ENCODE measurements at regions not wholly inside any gene's neighbourhood (a gene's known extent, or its start where the extent isn't known, plus 50 kb on each side); places are given as distances from the start of the nearest gene placed in this dataset.

DNA sequence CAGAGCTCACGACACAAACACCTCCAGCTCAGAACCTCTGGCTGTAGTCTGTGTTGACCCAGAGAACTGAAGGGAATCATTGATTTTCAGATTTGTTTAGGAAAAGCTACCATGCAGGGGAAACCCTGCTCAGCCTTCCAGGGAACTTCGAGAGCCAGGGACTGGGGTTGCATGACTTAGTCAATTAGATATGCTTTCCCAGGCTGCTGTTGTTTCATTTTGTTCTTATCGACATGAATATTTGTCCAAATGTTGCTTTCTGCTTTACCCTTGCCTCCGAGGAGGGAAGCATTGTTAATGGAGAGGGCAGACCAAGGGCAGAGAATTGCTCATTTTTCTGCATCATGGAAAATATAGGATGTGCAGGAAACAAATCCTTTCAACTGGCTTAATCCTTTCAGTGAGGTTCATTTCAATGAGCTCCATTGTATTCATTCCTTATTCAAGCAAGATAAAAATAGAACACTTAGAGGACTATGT lies 82.5 kb downstream of the KLF5 start:
- TF ChIP-seq BACH2 (CRISPR knock-in tag; IDR thresholded peaks at IDR 0.05; ENCODE audit: borderline replicate concordance) (no peak), ZNF70 (CRISPR knock-in tag; IDR thresholded peaks at IDR 0.05) (no peak), ESRRG (CRISPR knock-in tag; IDR thresholded peaks at IDR 0.05) (no peak), ZNF565 (CRISPR knock-in tag; conservative IDR thresholded peaks at IDR 0.05; ENCODE audit: low read depth) (no peak), ISL1 (CRISPR knock-in tag; IDR thresholded peaks at IDR 0.05) (no peak), ARNTL (CRISPR knock-in tag; IDR thresholded peaks at IDR 0.05; ENCODE audit: borderline replicate concordance, low read depth) (no peak)
- TF ChIP-seq, protein P1, sequence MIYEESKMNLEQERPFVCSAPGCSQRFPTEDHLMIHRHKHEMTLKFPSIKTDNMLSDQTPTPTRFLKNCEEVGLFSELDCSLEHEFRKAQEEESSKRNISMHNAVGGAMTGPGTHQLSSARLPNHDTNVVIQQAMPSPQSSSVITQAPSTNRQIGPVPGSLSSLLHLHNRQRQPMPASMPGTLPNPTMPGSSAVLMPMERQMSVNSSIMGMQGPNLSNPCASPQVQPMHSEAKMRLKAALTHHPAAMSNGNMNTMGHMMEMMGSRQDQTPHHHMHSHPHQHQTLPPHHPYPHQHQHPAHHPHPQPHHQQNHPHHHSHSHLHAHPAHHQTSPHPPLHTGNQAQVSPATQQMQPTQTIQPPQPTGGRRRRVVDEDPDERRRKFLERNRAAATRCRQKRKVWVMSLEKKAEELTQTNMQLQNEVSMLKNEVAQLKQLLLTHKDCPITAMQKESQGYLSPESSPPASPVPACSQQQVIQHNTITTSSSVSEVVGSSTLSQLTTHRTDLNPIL (CRISPR knock-in tag; IDR thresholded peaks at IDR 0.05; ENCODE audit: low read depth) = no peak
- TF ChIP-seq, protein P2, sequence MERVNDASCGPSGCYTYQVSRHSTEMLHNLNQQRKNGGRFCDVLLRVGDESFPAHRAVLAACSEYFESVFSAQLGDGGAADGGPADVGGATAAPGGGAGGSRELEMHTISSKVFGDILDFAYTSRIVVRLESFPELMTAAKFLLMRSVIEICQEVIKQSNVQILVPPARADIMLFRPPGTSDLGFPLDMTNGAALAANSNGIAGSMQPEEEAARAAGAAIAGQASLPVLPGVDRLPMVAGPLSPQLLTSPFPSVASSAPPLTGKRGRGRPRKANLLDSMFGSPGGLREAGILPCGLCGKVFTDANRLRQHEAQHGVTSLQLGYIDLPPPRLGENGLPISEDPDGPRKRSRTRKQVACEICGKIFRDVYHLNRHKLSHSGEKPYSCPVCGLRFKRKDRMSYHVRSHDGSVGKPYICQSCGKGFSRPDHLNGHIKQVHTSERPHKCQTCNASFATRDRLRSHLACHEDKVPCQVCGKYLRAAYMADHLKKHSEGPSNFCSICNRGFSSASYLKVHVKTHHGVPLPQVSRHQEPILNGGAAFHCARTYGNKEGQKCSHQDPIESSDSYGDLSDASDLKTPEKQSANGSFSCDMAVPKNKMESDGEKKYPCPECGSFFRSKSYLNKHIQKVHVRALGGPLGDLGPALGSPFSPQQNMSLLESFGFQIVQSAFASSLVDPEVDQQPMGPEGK (CRISPR knock-in tag; IDR thresholded peaks at IDR 0.05; ENCODE audit: borderline replicate concordance) = no peak
- no peak for ATAC-seq

- no peak for ATAC-seq
- TF ChIP-seq OSR1 (CRISPR knock-in tag; IDR thresholded peaks at IDR 0.05) = no peak
Observed at GRCh38 chr13:73140801-73141200, 82.0 kb downstream of the KLF5 start.

DNA sequence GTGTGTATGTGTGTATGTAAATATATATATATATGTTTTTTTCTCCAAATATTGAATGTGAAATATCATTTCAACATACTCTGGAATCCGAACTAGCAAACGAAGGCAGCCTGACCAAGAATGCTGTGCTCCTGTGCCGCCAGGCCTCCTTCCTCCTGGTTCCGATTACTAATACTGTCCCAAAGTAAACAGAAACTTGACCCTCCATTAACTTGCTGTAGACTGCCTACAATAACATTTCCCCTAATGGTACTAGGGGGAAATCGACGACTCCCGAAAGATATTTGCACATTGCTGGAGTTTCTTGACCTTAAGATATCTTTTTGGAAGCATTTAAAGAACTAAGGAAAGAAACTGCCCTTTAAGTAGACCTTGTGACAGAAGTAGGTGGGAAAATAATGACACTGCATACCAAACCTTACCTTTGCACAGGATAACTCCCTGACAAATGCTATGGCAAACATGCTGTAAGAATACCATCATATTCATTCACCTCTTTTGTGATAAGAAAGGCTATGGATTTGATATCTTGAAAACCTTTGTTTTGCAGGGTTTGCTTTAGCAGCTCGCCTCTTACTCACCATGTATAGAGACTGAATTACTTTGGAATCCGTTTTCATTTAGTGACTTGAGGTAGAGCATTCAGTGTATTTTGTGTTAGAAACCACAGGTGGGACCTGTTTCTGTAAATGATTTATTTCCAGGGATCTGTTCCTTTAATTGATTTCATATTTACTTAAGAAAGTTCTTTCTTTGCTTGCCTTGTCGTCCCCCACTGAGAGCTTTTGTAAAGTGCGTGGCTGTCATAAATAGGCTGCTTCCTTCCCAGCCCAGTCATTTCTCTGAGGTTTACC lies 80.1 kb downstream of the KLF5 start:
- no peak for ATAC-seq

GRCh38 chr13:73138276-73138637 lies 79.5 kb downstream of the KLF5 start:
- no peak for ATAC-seq
- TF ChIP-seq TOX (CRISPR knock-in tag; IDR thresholded peaks at IDR 0.05; ENCODE audit: borderline replicate concordance) (no peak), ZFP30 (CRISPR knock-in tag; IDR thresholded peaks at IDR 0.05) (no peak), ZNF70 (CRISPR knock-in tag; IDR thresholded peaks at IDR 0.05) (no peak), ESRRG (CRISPR knock-in tag; IDR thresholded peaks at IDR 0.05) (no peak), ZC3H10 (CRISPR knock-in tag; IDR thresholded peaks at IDR 0.05) (no peak), ISL1 (CRISPR knock-in tag; IDR thresholded peaks at IDR 0.05) (no peak)

More for the DNA sequence above, 80.1 kb downstream of the KLF5 start:
- TF ChIP-seq ISL1 (CRISPR knock-in tag; IDR thresholded peaks at IDR 0.05) (no peak), CSDC2 (CRISPR knock-in tag; IDR thresholded peaks at IDR 0.05) (no peak), BACH2 (CRISPR knock-in tag; IDR thresholded peaks at IDR 0.05; ENCODE audit: borderline replicate concordance) (no peak), TOX (CRISPR knock-in tag; IDR thresholded peaks at IDR 0.05; ENCODE audit: borderline replicate concordance) (no peak), ARNTL (CRISPR knock-in tag; IDR thresholded peaks at IDR 0.05; ENCODE audit: borderline replicate concordance, low read depth) (no peak)
- TF ChIP-seq, protein P2 (CRISPR knock-in tag; IDR thresholded peaks at IDR 0.05; ENCODE audit: borderline replicate concordance) = no peak

- no peak for ATAC-seq
Observed at GRCh38 chr13:73136776-73137175, 78.0 kb downstream of the KLF5 start.

DNA sequence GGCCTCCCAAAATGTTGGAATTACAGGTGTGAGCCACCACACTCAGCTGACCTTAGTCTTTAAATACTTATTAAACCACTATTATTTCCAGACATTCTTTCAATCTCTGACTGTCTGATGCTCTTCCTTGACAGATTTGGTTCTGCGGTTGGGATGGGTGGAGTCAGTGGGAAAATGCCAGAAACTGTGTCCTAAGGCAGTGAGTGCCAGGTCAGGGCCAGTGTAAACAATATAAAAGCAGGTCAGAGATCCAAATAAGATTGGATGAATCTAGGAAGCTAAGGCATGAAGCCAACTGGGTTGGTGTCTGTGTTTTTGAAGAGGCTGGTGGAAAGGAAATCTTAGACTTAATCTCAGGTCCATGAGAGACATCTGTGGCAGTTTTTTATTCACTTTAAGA lies 74.7 kb downstream of the KLF5 start:
- ATAC-seq = no peak
- no peak for TF ChIP-seq PPARA (CRISPR knock-in tag; IDR thresholded peaks at IDR 0.05; ENCODE audit: borderline replicate concordance)
- TF ChIP-seq TOX (CRISPR knock-in tag; IDR thresholded peaks at IDR 0.05; ENCODE audit: borderline replicate concordance) = no peak
- TF ChIP-seq ZFP30 (CRISPR knock-in tag; IDR thresholded peaks at IDR 0.05) = no peak
- no peak for TF ChIP-seq CSDC2 (CRISPR knock-in tag; IDR thresholded peaks at IDR 0.05)
- no peak for TF ChIP-seq ZNF8 (CRISPR knock-in tag; IDR thresholded peaks at IDR 0.05)
- TF ChIP-seq, protein P1 (CRISPR knock-in tag; IDR thresholded peaks at IDR 0.05; ENCODE audit: low read depth) = no peak
- no peak for TF ChIP-seq RARB (CRISPR knock-in tag; IDR thresholded peaks at IDR 0.05)
- TF ChIP-seq SNAI2 (CRISPR knock-in tag; IDR thresholded peaks at IDR 0.05) = no peak
- TF ChIP-seq, protein P3, sequence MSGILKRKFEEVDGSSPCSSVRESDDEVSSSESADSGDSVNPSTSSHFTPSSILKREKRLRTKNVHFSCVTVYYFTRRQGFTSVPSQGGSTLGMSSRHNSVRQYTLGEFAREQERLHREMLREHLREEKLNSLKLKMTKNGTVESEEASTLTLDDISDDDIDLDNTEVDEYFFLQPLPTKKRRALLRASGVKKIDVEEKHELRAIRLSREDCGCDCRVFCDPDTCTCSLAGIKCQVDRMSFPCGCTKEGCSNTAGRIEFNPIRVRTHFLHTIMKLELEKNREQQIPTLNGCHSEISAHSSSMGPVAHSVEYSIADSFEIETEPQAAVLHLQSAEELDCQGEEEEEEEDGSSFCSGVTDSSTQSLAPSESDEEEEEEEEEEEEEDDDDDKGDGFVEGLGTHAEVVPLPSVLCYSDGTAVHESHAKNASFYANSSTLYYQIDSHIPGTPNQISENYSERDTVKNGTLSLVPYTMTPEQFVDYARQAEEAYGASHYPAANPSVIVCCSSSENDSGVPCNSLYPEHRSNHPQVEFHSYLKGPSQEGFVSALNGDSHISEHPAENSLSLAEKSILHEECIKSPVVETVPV (CRISPR knock-in tag; IDR thresholded peaks at IDR 0.05) = no peak
- TF ChIP-seq ZC3H10 (CRISPR knock-in tag; IDR thresholded peaks at IDR 0.05) = no peak

More at GRCh38 chr13:73136776-73137175, 78.0 kb downstream of the KLF5 start:
- no peak for TF ChIP-seq BACH2 (CRISPR knock-in tag; IDR thresholded peaks at IDR 0.05; ENCODE audit: borderline replicate concordance)
- TF ChIP-seq, protein P3 (CRISPR knock-in tag; IDR thresholded peaks at IDR 0.05) = no peak
